Mesenchymal stem cell (in vitro differentiated cells and primary cell): ENCODE measurements at regions not wholly inside any gene's neighbourhood (a gene's known extent, or its start where the extent isn't known, plus 50 kb on each side); places are given as distances from the start of the nearest gene placed in this dataset.

Experiments used
- DNase-seq: peaks from one replicate; pipeline ENCODE4 v3.0.0-alpha.2; 2013
- H2AFZ ChIP-seq: one replicate; pipeline ENCODE4 v1.6.1; 2013; ENCODE audit warnings: low read depth, mild to moderate bottlenecking, control low read depth, inconsistent platforms, low read length, moderate library complexity
- H2AK5ac ChIP-seq: 2 replicates; pipeline ENCODE4 v1.6.1; 2013; ENCODE audit warnings: low read length, moderate library complexity, mild to moderate bottlenecking, inconsistent platforms; ENCODE audit not compliant: severe bottlenecking
- H2BK120ac ChIP-seq: one replicate; pipeline ENCODE4 v1.6.1; 2013; ENCODE audit warnings: low read depth, mild to moderate bottlenecking, inconsistent platforms, low read length, moderate library complexity
- H2BK12ac ChIP-seq, 2 experiments: one replicate each; pipeline ENCODE4 v1.6.1; 2013; ENCODE audit warnings: inconsistent platforms in 2 of 2, low read length in 2 of 2, mild to moderate bottlenecking in 2 of 2, moderate library complexity in 2 of 2, control low read depth in 1 of 2
- H2BK15ac ChIP-seq: one replicate; pipeline ENCODE4 v1.6.1; 2013; ENCODE audit warnings: mild to moderate bottlenecking, low read depth, inconsistent platforms; ENCODE audit not compliant: poor library complexity, severe bottlenecking
- H2BK5ac ChIP-seq: 2 replicates; pipeline ENCODE4 v1.6.1; 2013; ENCODE audit warnings: low read depth, mild to moderate bottlenecking, low read length, control low read depth, inconsistent platforms; ENCODE audit not compliant: poor library complexity, severe bottlenecking
- H3K14ac ChIP-seq, 2 experiments: one replicate each; pipeline ENCODE4 v1.6.1; 2013; ENCODE audit warnings: inconsistent platforms in 2 of 2, low read length in 2 of 2, control low read depth in 1 of 2, mild to moderate bottlenecking in 1 of 2, moderate library complexity in 1 of 2
- H3K18ac ChIP-seq, 2 experiments: one replicate each; pipeline ENCODE4 v1.6.1; 2013; ENCODE audit warnings: inconsistent platforms in 2 of 2, low read length in 2 of 2, control low read depth in 1 of 2, low read depth in 1 of 2, mild to moderate bottlenecking in 1 of 2
- H3K23ac ChIP-seq, 2 experiments: one replicate each; pipeline ENCODE4 v1.6.1; 2013; ENCODE audit warnings: inconsistent platforms in 2 of 2, low read length in 2 of 2, mild to moderate bottlenecking in 2 of 2, moderate library complexity in 2 of 2, control low read depth in 1 of 2
- H3K27ac ChIP-seq: 2 replicates; pipeline ENCODE4 v1.5.1; 2013; ENCODE audit warnings: mild to moderate bottlenecking, moderate library complexity, low read length, control low read depth, inconsistent platforms; ENCODE audit not compliant: poor library complexity, severe bottlenecking
- H3K27me3 ChIP-seq, 2 experiments: 2 replicates each; pipeline versions ENCODE4 v1.6.1 to v1.7.0; 2013; ENCODE audit warnings: low read length in 2 of 2, mild to moderate bottlenecking in 2 of 2, moderate library complexity in 2 of 2, control low read depth in 1 of 2, inconsistent platforms in 1 of 2; ENCODE audit not compliant: control insufficient read depth in 1 of 2, insufficient read depth in 1 of 2
- H3K36me3 ChIP-seq, 2 experiments: 2 replicates each; pipeline versions ENCODE4 v1.6.1 to v1.7.0; 2013; ENCODE audit warnings: low read length in 2 of 2, control low read depth in 1 of 2, inconsistent platforms in 1 of 2, low read depth in 1 of 2, mild to moderate bottlenecking in 1 of 2; ENCODE audit not compliant: insufficient read depth in 2 of 2, control insufficient read depth in 1 of 2
- H3K4ac ChIP-seq, 2 experiments: one replicate each; pipeline ENCODE4 v1.6.1; 2013; ENCODE audit warnings: inconsistent platforms in 2 of 2, low read length in 2 of 2, mild to moderate bottlenecking in 2 of 2, moderate library complexity in 2 of 2, control low read depth in 1 of 2, low read depth in 1 of 2
- H3K4me1 ChIP-seq: 2 replicates; pipeline ENCODE4 v1.6.1; 2013; ENCODE audit warnings: low read depth, low read length, control low read depth; ENCODE audit not compliant: control insufficient read depth, insufficient read depth
- H3K4me2 ChIP-seq: 2 replicates; pipeline ENCODE4 v1.6.1; 2013; ENCODE audit warnings: low read length, mild to moderate bottlenecking, inconsistent platforms; ENCODE audit not compliant: poor library complexity, severe bottlenecking
- H3K4me3 ChIP-seq, 2 experiments: 2 replicates each; pipeline versions ENCODE4 v1.5.1 to v1.7.0; 2013; ENCODE audit warnings: low read length in 2 of 2, mild to moderate bottlenecking in 2 of 2, control low read depth in 1 of 2, low read depth in 1 of 2; ENCODE audit not compliant: insufficient read depth in 1 of 2
- H3K79me1 ChIP-seq: replicated peaks from 2 replicates; pipeline ENCODE4 v1.6.1; 2013; ENCODE audit warnings: mild to moderate bottlenecking, control low read depth, low read length, inconsistent platforms; ENCODE audit not compliant: poor library complexity, severe bottlenecking
- H3K9ac ChIP-seq: 2 replicates; pipeline ENCODE4 v1.7.0; 2013; ENCODE audit warnings: mild to moderate bottlenecking, low read length, moderate library complexity
- H3K9me3 ChIP-seq: 2 replicates; pipeline ENCODE4 v1.7.0; 2013; ENCODE audit warnings: mild to moderate bottlenecking, low read length; ENCODE audit not compliant: control insufficient read depth
- H4K8ac ChIP-seq: one replicate; pipeline ENCODE4 v1.6.1; 2013; ENCODE audit warnings: inconsistent platforms, mild to moderate bottlenecking, low read length, moderate library complexity
- H4K91ac ChIP-seq: one replicate; pipeline ENCODE4 v1.6.1; 2013; ENCODE audit warnings: mild to moderate bottlenecking, low read length, inconsistent platforms
- WGBS: methylation state at CpG from one replicate; pipeline ENCODE4 v1.1.7; 2013; ENCODE audit warnings: mixed read lengths; 5-methylcytosine and 5-hydroxymethylcytosine counted together

- 86% methylated on average over 5 of the region's 6 CpGs for WGBS
- Histone ChIP-seq H4K91ac (no peak overlapping the region), H2BK120ac (no peak overlapping the region), H4K8ac (no peak overlapping the region), H2BK15ac (no peak overlapping the region), H3K23ac (no peak overlapping the region), H2BK12ac (no peak overlapping the region), H3K4me2 (no peak overlapping the region), H3K18ac (no peak overlapping the region), H2AFZ (no peak overlapping the region), H3K9ac (no peak overlapping the region), H3K36me3 (no peaks in the 10 kb centered on the region), H3K4ac (no peak overlapping the region), H3K14ac (no peak overlapping the region), H3K79me1 (no peaks in the 10 kb centered on the region), H3K27ac (no peak overlapping the region), H3K4me1 (peaks cover 4% of the 10 kb centered on the region), H3K9me3 (no peaks in the 10 kb centered on the region), H2BK5ac (no peak overlapping the region), H2AK5ac (no peak overlapping the region), H3K27me3 (no peaks in the 10 kb centered on the region), H3K4me3 (no peak overlapping the region)
- DNase-seq = no peak
Observed at GRCh38 chr2:6526093-6526824, 339.4 kb downstream of the CMPK2 start.

GRCh38 chr2:6531304-6531703 lies 334.4 kb downstream of the CMPK2 start:
- no peak overlapping the region for H3K4me3 ChIP-seq
- H2BK5ac ChIP-seq = no peak overlapping the region
- no peaks in the 10 kb centered on the region for H3K4me1 ChIP-seq
- no peak overlapping the region for H3K9ac ChIP-seq
- no peak overlapping the region for H3K27ac ChIP-seq
- no peak overlapping the region for H2BK15ac ChIP-seq
- no peak overlapping the region for H3K4me2 ChIP-seq
- H4K8ac ChIP-seq = no peak overlapping the region
- WGBS = no CpG with 5 or more reads among the region's 2 CpGs
- no peak overlapping the region for H4K91ac ChIP-seq
- H3K14ac ChIP-seq = no peak overlapping the region
- H3K23ac ChIP-seq = no peak overlapping the region
- no peak overlapping the region for H3K18ac ChIP-seq
- no peak overlapping the region for H2AK5ac ChIP-seq
- no peak overlapping the region for H2BK120ac ChIP-seq
- no peak for DNase-seq
- H3K27me3 ChIP-seq = peaks cover 0 to 7% of the 10 kb centered on the region in 2 experiments
- no peaks in the 10 kb centered on the region for H3K79me1 ChIP-seq
- H3K4ac ChIP-seq = no peak overlapping the region
- H3K36me3 ChIP-seq = no peaks in the 10 kb centered on the region
- no peak overlapping the region for H2BK12ac ChIP-seq
- no peak overlapping the region for H2AFZ ChIP-seq
- no peaks in the 10 kb centered on the region for H3K9me3 ChIP-seq

GRCh38 chr2:6535572-6535971 lies 330.1 kb downstream of the CMPK2 start:
- Histone ChIP-seq H4K91ac (no peak overlapping the region), H3K4me3 (no peak overlapping the region), H3K9ac (no peak overlapping the region), H3K14ac (no peak overlapping the region), H2AFZ (no peak overlapping the region), H3K4me1 (no peaks in the 10 kb centered on the region), H3K27me3 (peaks cover 0 to 7% of the 10 kb centered on the region in 2 experiments), H2BK120ac (no peak overlapping the region), H2BK5ac (no peak overlapping the region), H2AK5ac (no peak overlapping the region), H3K4me2 (no peak overlapping the region), H2BK15ac (no peak overlapping the region), H3K18ac (no peak overlapping the region), H3K27ac (no peak overlapping the region), H3K23ac (no peak overlapping the region), H2BK12ac (no peak overlapping the region), H3K4ac (no peak overlapping the region), H4K8ac (no peak overlapping the region), H3K79me1 (no peaks in the 10 kb centered on the region), H3K36me3 (no peaks in the 10 kb centered on the region), H3K9me3 (peaks cover 3% of the 10 kb centered on the region)
- DNase-seq = no peak
- 45% methylated on average over 10 of the region's 10 CpGs for WGBS

GRCh38 chr2:6538607-6539006 lies 327.1 kb downstream of the CMPK2 start:
- H2BK15ac ChIP-seq = no peak overlapping the region
- no peak overlapping the region for H4K91ac ChIP-seq
- WGBS = no CpG with 5 or more reads among the region's 2 CpGs

More at GRCh38 chr2:6538607-6539006, 327.1 kb downstream of the CMPK2 start:
- peaks cover 0 to 7% of the 10 kb centered on the region in 2 experiments for H3K27me3 ChIP-seq
- no peak overlapping the region for H2BK5ac ChIP-seq
- H3K4ac ChIP-seq = no peak overlapping the region
- no peak overlapping the region for H3K27ac ChIP-seq
- H3K4me3 ChIP-seq = no peak overlapping the region
- no peak overlapping the region for H3K4me2 ChIP-seq
- no peak for DNase-seq
- no peaks in the 10 kb centered on the region for H3K79me1 ChIP-seq
- no peak overlapping the region for H3K9ac ChIP-seq
- no peaks in the 10 kb centered on the region for H3K4me1 ChIP-seq
- no peak overlapping the region for H3K23ac ChIP-seq
- no peak overlapping the region for H2AFZ ChIP-seq
- H3K18ac ChIP-seq = no peak overlapping the region
- H3K36me3 ChIP-seq = no peaks in the 10 kb centered on the region
- no peak overlapping the region for H4K8ac ChIP-seq
- H2BK12ac ChIP-seq = no peak overlapping the region
- no peak overlapping the region for H2AK5ac ChIP-seq
- no peak overlapping the region for H2BK120ac ChIP-seq
- no peak overlapping the region for H3K14ac ChIP-seq
- H3K9me3 ChIP-seq = peaks cover 3% of the 10 kb centered on the region
